H9 (cell line): ENCODE measurements at regions not wholly inside any gene's neighbourhood (a gene's known extent, or its start where the extent isn't known, plus 50 kb on each side); places are given as distances from the start of the nearest gene placed in this dataset.
"Not testable (repeated sequence)": the region's sequence is repeated elsewhere in the genome, so short reads cannot be mapped to it uniquely, and the experiment has no call there.

Experiments
- DNase-seq: peaks from one replicate; pipeline ENCODE4 v3.0.0-alpha.2; 2017
- H2AFZ ChIP-seq: one replicate; pipeline ENCODE4 v1.6.1; 2013; ENCODE audit warnings: mild to moderate bottlenecking, low read length, control low read depth, moderate library complexity
- H2AK5ac ChIP-seq: 2 replicates; pipeline ENCODE4 v1.6.1; 2013; ENCODE audit warnings: low read length, control low read depth, mixed read lengths; ENCODE audit not compliant: insufficient read length
- H2BK120ac ChIP-seq: one replicate; pipeline ENCODE4 v1.6.1; 2013; ENCODE audit warnings: low read depth, mild to moderate bottlenecking, low read length, control low read depth, inconsistent platforms; ENCODE audit not compliant: poor library complexity, severe bottlenecking
- H2BK12ac ChIP-seq: 2 replicates; pipeline ENCODE4 v1.6.1; 2013; ENCODE audit warnings: low read length, control low read depth, mixed read lengths, low read depth; ENCODE audit not compliant: insufficient read length
- H2BK15ac ChIP-seq: 2 replicates; pipeline ENCODE4 v1.6.1; 2013; ENCODE audit warnings: low read depth, low read length, control low read depth
- H2BK20ac ChIP-seq: one replicate; pipeline ENCODE4 v1.6.1; 2013; ENCODE audit warnings: low read depth, mild to moderate bottlenecking, low read length, control low read depth, inconsistent platforms; ENCODE audit not compliant: poor library complexity, severe bottlenecking
- H2BK5ac ChIP-seq: 2 replicates; pipeline ENCODE4 v1.6.1; 2013; ENCODE audit warnings: low read length, control low read depth, mixed read lengths; ENCODE audit not compliant: insufficient read length
- H3K14ac ChIP-seq: 2 replicates; pipeline ENCODE4 v1.6.1; 2013; ENCODE audit warnings: low read length, control low read depth; ENCODE audit not compliant: insufficient read depth
- H3K18ac ChIP-seq: 2 replicates; pipeline ENCODE4 v1.6.1; 2013; ENCODE audit warnings: low read depth, mild to moderate bottlenecking, mixed read lengths, low read length, control low read depth; ENCODE audit not compliant: insufficient read length
- H3K23ac ChIP-seq: 2 replicates; pipeline ENCODE4 v1.6.1; 2013; ENCODE audit warnings: low read length, control low read depth, mixed read lengths, low read depth; ENCODE audit not compliant: insufficient read length
- H3K23me2 ChIP-seq: 2 replicates; pipeline ENCODE4 v1.6.1; 2013; ENCODE audit warnings: low read depth, mild to moderate bottlenecking, mixed read lengths, low read length, control low read depth; ENCODE audit not compliant: insufficient read length, poor library complexity, severe bottlenecking
- H3K27ac ChIP-seq: 2 replicates; pipeline ENCODE4 v1.5.1; 2013; ENCODE audit warnings: low read length, control low read depth, mixed read lengths, low read depth; ENCODE audit not compliant: insufficient read length
- H3K27me3 ChIP-seq: 2 replicates; pipeline ENCODE4 v1.6.1; 2013; ENCODE audit warnings: low read length, control low read depth, inconsistent platforms; ENCODE audit not compliant: insufficient read depth
- H3K4ac ChIP-seq: 2 replicates; pipeline ENCODE4 v1.6.1; 2013; ENCODE audit warnings: low read depth, mild to moderate bottlenecking, control low read depth, inconsistent platforms, low read length, moderate library complexity
- H3K4me1 ChIP-seq: 2 replicates; pipeline ENCODE4 v1.6.1; 2013; ENCODE audit warnings: low read length, control low read depth, inconsistent platforms; ENCODE audit not compliant: insufficient read depth
- H3K4me2 ChIP-seq: 2 replicates; pipeline ENCODE4 v1.6.1; 2013; ENCODE audit warnings: low read length, control low read depth, mixed read lengths; ENCODE audit not compliant: insufficient read length, insufficient read depth
- H3K56ac ChIP-seq: 2 replicates; pipeline ENCODE4 v1.6.1; 2013; ENCODE audit warnings: low read depth, mild to moderate bottlenecking, mixed read lengths, low read length, control low read depth; ENCODE audit not compliant: insufficient read length
- H3K79me1 ChIP-seq: 2 replicates; pipeline ENCODE4 v1.6.1; 2013; ENCODE audit warnings: low read depth, mild to moderate bottlenecking, moderate library complexity, low read length, control low read depth, inconsistent platforms; ENCODE audit not compliant: insufficient read depth, poor library complexity, severe bottlenecking
- H3K79me2 ChIP-seq: 2 replicates; pipeline ENCODE4 v1.6.1; 2013; ENCODE audit warnings: low read length, control low read depth, inconsistent platforms; ENCODE audit not compliant: insufficient read depth
- H3K9ac ChIP-seq: 2 replicates; pipeline ENCODE4 v1.6.1; 2013; ENCODE audit warnings: low read length, control low read depth, mixed read lengths; ENCODE audit not compliant: insufficient read length; ENCODE audit errors: extremely low read depth
- H3K9me3 ChIP-seq: one replicate; pipeline ENCODE4 v1.6.1; 2013; ENCODE audit warnings: low read depth, low read length, inconsistent platforms; ENCODE audit not compliant: control insufficient read depth
- H3T11ph ChIP-seq: one replicate; pipeline ENCODE4 v1.6.1; 2013; ENCODE audit warnings: mild to moderate bottlenecking, low read length, control low read depth, inconsistent platforms
- H4K20me1 ChIP-seq: one replicate; pipeline ENCODE4 v1.6.1; 2013; ENCODE audit not compliant: control insufficient read depth, insufficient read length, insufficient read depth
- H4K5ac ChIP-seq: 2 replicates; pipeline ENCODE4 v1.6.1; 2013; ENCODE audit warnings: low read depth, mild to moderate bottlenecking, mixed read lengths, low read length, control low read depth; ENCODE audit not compliant: insufficient read length
- H4K8ac ChIP-seq: replicated peaks from 2 replicates; pipeline ENCODE4 v1.6.1; 2013; ENCODE audit warnings: low read length, control low read depth, mixed read lengths, low read depth; ENCODE audit not compliant: insufficient read length
- H4K91ac ChIP-seq: 2 replicates; pipeline ENCODE4 v1.6.1; 2013; ENCODE audit warnings: low read depth, mild to moderate bottlenecking, moderate library complexity, mixed read lengths, low read length, control low read depth; ENCODE audit not compliant: insufficient read length
- H3K27ac Mint-ChIP-seq, 3 experiments: 2 replicates in 2 of 3; 3 replicates in 1 of 3; pipeline ENCODE4 v1.8.0; 2020 to 2021; ENCODE audit warnings: mixed read lengths in 3 of 3, mild to moderate bottlenecking in 1 of 3, moderate library complexity in 1 of 3
- H3K27me3 Mint-ChIP-seq: 2 replicates; pipeline ENCODE4 v1.8.0; 2021; ENCODE audit warnings: low read depth, mild to moderate bottlenecking, moderate library complexity, mixed read lengths
- H3K36me3 Mint-ChIP-seq, 3 experiments: 2 replicates in 2 of 3; 3 replicates in 1 of 3; pipeline ENCODE4 v1.8.0; 2020 to 2021; ENCODE audit warnings: low read depth in 3 of 3, mixed read lengths in 3 of 3; ENCODE audit not compliant: insufficient read depth in 1 of 3
- H3K4me1 Mint-ChIP-seq, 2 experiments: 2 replicates each; pipeline ENCODE4 v1.8.0; 2020; ENCODE audit warnings: mixed read lengths in 2 of 2
- H3K4me3 Mint-ChIP-seq, 2 experiments: 2 replicates in 1 of 2; 3 replicates in 1 of 2; pipeline ENCODE4 v1.8.0; 2020 to 2021; ENCODE audit warnings: mild to moderate bottlenecking in 2 of 2, mixed read lengths in 2 of 2, moderate library complexity in 1 of 2
- H3K9me3 Mint-ChIP-seq, 2 experiments: 2 replicates in 1 of 2; 3 replicates in 1 of 2; pipeline ENCODE4 v1.8.0; 2020; ENCODE audit warnings: mild to moderate bottlenecking in 2 of 2, mixed read lengths in 2 of 2, moderate library complexity in 1 of 2
- CTCF ChIP-seq: fragments of 200-600 bp; sonication (generic); conservative IDR thresholded peaks from 3 replicates; pipeline ENCODE4 v1.8.0; 2021; ENCODE audit warnings: antibody characterized with exemption, mild to moderate bottlenecking
- WGBS: extraction: QIAGEN DNeasy Blood & Tissue Kit; methylation state at CpG from one replicate; pipeline ENCODE4 v1.1.7; 2013; ENCODE audit warnings: missing lambda C conversion rate, low lambda C conversion rate, mixed read lengths; ENCODE audit not compliant: insufficient read length; ENCODE audit errors: extremely low coverage; 5-methylcytosine and 5-hydroxymethylcytosine counted together

- peak overlapping the region in 1 of 2 experiments; percentile 2; a peak in 1 of 5 replicates for H3K4me3 Mint-ChIP-seq
- DNase-seq = no peak
Measured at GRCh38 chr12:83559650-83560049, 872.9 kb downstream of the TMTC2 start.

GRCh38 chr12:83556040-83556439, 869.3 kb downstream of the TMTC2 start:
- H3K27me3 ChIP-seq, H3K14ac ChIP-seq, H2AK5ac ChIP-seq, H3K4ac ChIP-seq, H3K27me3 Mint-ChIP-seq, H2BK20ac ChIP-seq, H3K23me2 ChIP-seq, H3K4me1 ChIP-seq, H4K8ac ChIP-seq, DNase-seq, H2BK5ac ChIP-seq, H3K4me2 ChIP-seq, H3K4me3 Mint-ChIP-seq, H2BK12ac ChIP-seq, H3K27ac ChIP-seq, H3K79me1 ChIP-seq, H3T11ph ChIP-seq, H2BK15ac ChIP-seq, H3K56ac ChIP-seq, H3K9ac ChIP-seq, H3K79me2 ChIP-seq, H3K18ac ChIP-seq, H4K91ac ChIP-seq, H4K5ac ChIP-seq, H3K23ac ChIP-seq, H2BK120ac ChIP-seq, H2AFZ ChIP-seq, H4K20me1 ChIP-seq, H3K9me3 ChIP-seq, H3K27ac Mint-ChIP-seq: not testable (repeated sequence)
- peaks cover 22 to 69% (median 44%) of the 10 kb centered on the region in 3 experiments for H3K36me3 Mint-ChIP-seq
- peaks cover 16 to 18% of the 10 kb centered on the region in 2 experiments for H3K4me1 Mint-ChIP-seq
- peaks cover 57 to 58% of the 10 kb centered on the region in 2 experiments for H3K9me3 Mint-ChIP-seq
- WGBS = no CpG with 5 or more reads among the region's 7 CpGs

More at GRCh38 chr12:83559650-83560049, 872.9 kb downstream of the TMTC2 start:
- peaks cover 28 to 30% of the 10 kb centered on the region in 2 experiments for H3K9me3 Mint-ChIP-seq
- WGBS = no CpG with 5 or more reads among the region's 1 CpG
- H3K27ac ChIP-seq = peak overlapping the region; percentile 56
- H3K27me3 Mint-ChIP-seq = no peaks in the 10 kb centered on the region
- no peak overlapping the region for H3K18ac ChIP-seq
- H3K4me2 ChIP-seq = peak overlapping the region; percentile 35
- H3K4ac ChIP-seq = no peak overlapping the region
- no peak overlapping the region for H4K8ac ChIP-seq
- peaks cover 16 to 41% (median 18%) of the 10 kb centered on the region in 3 experiments for H3K36me3 Mint-ChIP-seq
- no peak overlapping the region for H3K23ac ChIP-seq
- no peak overlapping the region for H2AFZ ChIP-seq
- H3K27ac Mint-ChIP-seq = peak overlapping the region in 2 of 3 experiments; percentile 83 to 94; a peak in 4 of 7 replicates
- peaks cover 17 to 23% of the 10 kb centered on the region in 2 experiments for H3K4me1 Mint-ChIP-seq
- no peaks in the 10 kb centered on the region for H3K79me2 ChIP-seq
- no peak overlapping the region for H2BK20ac ChIP-seq
- no peaks in the 10 kb centered on the region for H3K79me1 ChIP-seq
- H3T11ph ChIP-seq = no peak overlapping the region
- no peak overlapping the region for H2BK5ac ChIP-seq
- no peak overlapping the region for H3K56ac ChIP-seq
- H2BK120ac ChIP-seq = no peak overlapping the region
- H3K4me1 ChIP-seq = 0 out of 2 replicates have a peak, but pooled peaks cover 2% of the 10 kb centered on the region
- H2BK12ac ChIP-seq = no peak overlapping the region
- no peaks in the 10 kb centered on the region for H3K27me3 ChIP-seq
- no peak overlapping the region for H4K5ac ChIP-seq
- no peaks in the 10 kb centered on the region for H4K20me1 ChIP-seq
- H4K91ac ChIP-seq = no peak overlapping the region
- no peaks in the 10 kb centered on the region for H3K23me2 ChIP-seq
- no peak overlapping the region for H3K9ac ChIP-seq
- H3K14ac ChIP-seq = no peak overlapping the region
- TF ChIP-seq CTCF = no peak
- no peak overlapping the region for H2BK15ac ChIP-seq
- H3K9me3 ChIP-seq = peaks cover 5% of the 10 kb centered on the region
- no peak overlapping the region for H2AK5ac ChIP-seq
